Neural progenitor cell (in vitro differentiated cells): ENCODE measurements at regions not wholly inside any gene's neighbourhood (a gene's known extent, or its start where the extent isn't known, plus 50 kb on each side); places are given as distances from the start of the nearest gene placed in this dataset.
A peak's percentile ranks its signal among the peaks of the same experiment; 100 is the strongest.

Source experiments
- DNase-seq: peaks from one replicate; pipeline ENCODE4 v3.0.0-alpha.2; 2016; ENCODE audit warnings: low spot score
- H2AFZ ChIP-seq: fragments of 200-600 bp; sonication (generic); replicated peaks from 2 replicates; pipeline ENCODE4 v1.6.1; 2016; ENCODE audit warnings: antibody characterized with exemption
- H3F3A ChIP-seq: fragments of 200-600 bp; sonication (generic); 2 replicates; pipeline ENCODE4 v1.6.1; 2016; ENCODE audit warnings: antibody characterized with exemption, low read depth
- H3K27ac ChIP-seq: fragments of 200-600 bp; sonication (generic); 2 replicates; pipeline ENCODE4 v1.5.1; 2016; ENCODE audit warnings: mild to moderate bottlenecking
- H3K27me3 ChIP-seq: fragments of 200-600 bp; sonication (generic); 2 replicates; pipeline ENCODE4 v1.6.1; 2016; ENCODE audit warnings: mild to moderate bottlenecking, moderate library complexity
- H3K36me3 ChIP-seq: fragments of 200-600 bp; sonication (generic); 2 replicates; pipeline ENCODE4 v1.5.1; 2016
- H3K4me1 ChIP-seq: fragments of 200-600 bp; sonication (generic); 2 replicates; pipeline ENCODE4 v1.6.1; 2016; ENCODE audit warnings: mixed run types
- H3K4me2 ChIP-seq: fragments of 200-600 bp; sonication (generic); 2 replicates; pipeline ENCODE4 v1.6.1; 2016
- H3K4me3 ChIP-seq: fragments of 200-600 bp; sonication (generic); 2 replicates; pipeline ENCODE4 v1.5.1; 2016
- H3K79me2 ChIP-seq: fragments of 200-600 bp; sonication (generic); 2 replicates; pipeline ENCODE4 v1.6.1; 2016; ENCODE audit warnings: low read depth
- H3K9ac ChIP-seq: fragments of 200-600 bp; sonication (generic); 2 replicates; pipeline ENCODE4 v1.6.1; 2016
- H3K9me3 ChIP-seq: fragments of 200-600 bp; sonication (generic); 2 replicates; pipeline ENCODE4 v1.5.1; 2016; ENCODE audit warnings: low read depth
- H4K20me1 ChIP-seq: fragments of 200-600 bp; sonication (generic); 2 replicates; pipeline ENCODE4 v1.6.1; 2016; ENCODE audit warnings: low read depth
- H3K27ac Mint-ChIP-seq: 3 replicates; pipeline ENCODE4 v1.8.0; 2021; ENCODE audit warnings: mixed read lengths
- H3K27me3 Mint-ChIP-seq: 2 replicates; pipeline ENCODE4 v1.8.0; 2022; ENCODE audit warnings: low read depth, mild to moderate bottlenecking, inconsistent platforms, moderate library complexity, mixed read lengths; ENCODE audit not compliant: insufficient read depth
- H3K36me3 Mint-ChIP-seq: 3 replicates; pipeline ENCODE4 v1.8.0; 2021; ENCODE audit warnings: mixed read lengths
- H3K4me1 Mint-ChIP-seq: 3 replicates; pipeline ENCODE4 v1.8.0; 2021; ENCODE audit warnings: mixed read lengths
- H3K4me3 Mint-ChIP-seq: 3 replicates; pipeline ENCODE4 v1.8.0; 2021; ENCODE audit warnings: mild to moderate bottlenecking, moderate library complexity, mixed read lengths
- H3K9me3 Mint-ChIP-seq: 3 replicates; pipeline ENCODE4 v1.8.0; 2020; ENCODE audit warnings: mixed read lengths
- EZH2 ChIP-seq: fragments of 200-600 bp; sonication (generic); IDR thresholded peaks from 2 replicates; pipeline ENCODE4 v1.6.1; 2017; ENCODE audit warnings: antibody characterized with exemption, mild to moderate bottlenecking, moderate library complexity
- EZH2phosphoT487 ChIP-seq: fragments of 200-600 bp; sonication (generic); IDR thresholded peaks from 2 replicates; pipeline ENCODE4 v1.6.1; 2017; ENCODE audit warnings: antibody characterized with exemption
- TF ChIP-seq, protein P1 (sequence below): fragments of 200-600 bp; sonication (generic); IDR thresholded peaks from 2 replicates; pipeline ENCODE4 v1.5.1; 2017; ENCODE audit warnings: antibody characterized with exemption, mild to moderate bottlenecking

DNA sequence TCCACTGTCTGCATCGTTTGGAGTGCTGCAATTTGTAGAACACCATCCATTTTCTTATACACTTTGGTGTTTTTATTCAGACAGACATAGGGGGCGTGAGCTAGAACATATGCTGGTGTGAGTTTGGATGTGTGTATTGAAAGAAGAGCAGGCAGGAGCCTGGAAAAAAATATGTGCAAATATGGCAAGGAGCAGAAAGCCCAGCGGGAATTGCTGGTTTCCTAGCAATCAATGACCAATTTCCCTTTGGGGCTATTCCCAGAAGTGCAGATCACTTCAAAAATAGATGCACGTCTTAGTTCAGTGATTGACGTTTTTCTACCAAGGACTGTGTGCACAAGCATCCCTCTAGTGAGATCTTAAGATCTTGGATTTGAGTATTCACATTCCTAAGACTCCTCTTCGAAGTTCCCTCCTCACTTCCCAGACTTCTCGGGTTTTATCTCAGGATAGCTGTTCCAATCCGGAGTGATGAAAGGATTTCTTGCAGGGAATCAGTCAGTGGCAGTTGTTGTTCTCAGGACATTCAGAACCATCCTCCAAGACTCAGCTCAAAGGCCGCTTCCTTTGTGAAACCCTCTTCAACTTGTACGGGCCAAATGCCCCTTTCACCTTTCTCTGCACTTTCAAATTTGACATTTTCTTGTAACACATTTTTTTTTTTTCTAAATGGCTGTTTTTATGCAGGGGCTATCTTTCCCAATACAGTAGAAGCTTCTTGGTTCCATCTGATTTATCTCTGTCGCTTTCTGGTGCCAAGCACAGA lies 268.7 kb upstream of the ASIC2 start:
- H3K27me3 ChIP-seq, result no peaks in the 10 kb centered on the region
- H3K9ac ChIP-seq, result no peak overlapping the region
- no peaks in the 10 kb centered on the region for H3K79me2 ChIP-seq
- H3K36me3 ChIP-seq, result no peaks in the 10 kb centered on the region
- TF ChIP-seq, protein P1, sequence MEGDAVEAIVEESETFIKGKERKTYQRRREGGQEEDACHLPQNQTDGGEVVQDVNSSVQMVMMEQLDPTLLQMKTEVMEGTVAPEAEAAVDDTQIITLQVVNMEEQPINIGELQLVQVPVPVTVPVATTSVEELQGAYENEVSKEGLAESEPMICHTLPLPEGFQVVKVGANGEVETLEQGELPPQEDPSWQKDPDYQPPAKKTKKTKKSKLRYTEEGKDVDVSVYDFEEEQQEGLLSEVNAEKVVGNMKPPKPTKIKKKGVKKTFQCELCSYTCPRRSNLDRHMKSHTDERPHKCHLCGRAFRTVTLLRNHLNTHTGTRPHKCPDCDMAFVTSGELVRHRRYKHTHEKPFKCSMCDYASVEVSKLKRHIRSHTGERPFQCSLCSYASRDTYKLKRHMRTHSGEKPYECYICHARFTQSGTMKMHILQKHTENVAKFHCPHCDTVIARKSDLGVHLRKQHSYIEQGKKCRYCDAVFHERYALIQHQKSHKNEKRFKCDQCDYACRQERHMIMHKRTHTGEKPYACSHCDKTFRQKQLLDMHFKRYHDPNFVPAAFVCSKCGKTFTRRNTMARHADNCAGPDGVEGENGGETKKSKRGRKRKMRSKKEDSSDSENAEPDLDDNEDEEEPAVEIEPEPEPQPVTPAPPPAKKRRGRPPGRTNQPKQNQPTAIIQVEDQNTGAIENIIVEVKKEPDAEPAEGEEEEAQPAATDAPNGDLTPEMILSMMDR, result no peak
- TF ChIP-seq EZH2phosphoT487, result no peak
- TF ChIP-seq EZH2, result no peak
- no peaks in the 10 kb centered on the region for H3K9me3 ChIP-seq
- no peaks in the 10 kb centered on the region for H4K20me1 ChIP-seq
- Mint-ChIP-seq H3K4me3 (no peak overlapping the region), H3K4me1 (peaks cover 3% of the 10 kb centered on the region), H3K36me3 (no peaks in the 10 kb centered on the region), H3K27me3 (peaks cover 5% of the 10 kb centered on the region), H3K9me3 (peaks cover 10% of the 10 kb centered on the region), H3K27ac (no peak overlapping the region)
- no peak overlapping the region for H3K4me3 ChIP-seq
- no peak overlapping the region for H3K27ac ChIP-seq
- no peaks in the 10 kb centered on the region for H3K4me1 ChIP-seq
- H3F3A ChIP-seq, result no peaks in the 10 kb centered on the region
- H2AFZ ChIP-seq, result no peak overlapping the region
- no peak for DNase-seq
- no peak overlapping the region for H3K4me2 ChIP-seq

DNA sequence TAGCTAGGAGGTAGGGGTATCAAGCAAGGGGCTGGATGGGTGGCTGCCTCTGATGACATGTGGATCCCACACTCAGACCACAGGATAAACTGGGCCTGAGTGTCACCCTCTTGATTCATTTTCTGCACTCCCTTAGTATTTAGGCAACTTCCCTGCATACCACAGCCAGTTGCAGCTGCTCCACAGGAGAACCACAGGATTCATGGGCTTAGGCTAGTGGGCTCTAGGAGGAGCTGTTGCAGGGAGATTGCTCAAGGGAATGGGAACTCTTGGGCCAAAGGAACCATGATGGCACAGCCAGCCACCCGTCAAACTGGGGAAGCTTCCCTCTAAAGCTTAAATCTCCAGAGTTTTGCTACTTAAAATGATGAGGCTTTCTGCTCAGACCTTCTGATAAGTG lies 269.7 kb upstream of the ASIC2 start:
- peak; percentile 26 for DNase-seq
- no peaks in the 10 kb centered on the region for H3K79me2 ChIP-seq
- H3K27ac ChIP-seq, result no peak overlapping the region
- Mint-ChIP-seq H3K4me1 (peaks cover 3% of the 10 kb centered on the region), H3K36me3 (no peaks in the 10 kb centered on the region), H3K4me3 (no peak overlapping the region), H3K27ac (no peak overlapping the region), H3K9me3 (peaks cover 8% of the 10 kb centered on the region), H3K27me3 (peaks cover 5% of the 10 kb centered on the region)
- no peak overlapping the region for H3K9ac ChIP-seq
- H2AFZ ChIP-seq, result no peak overlapping the region
- no peaks in the 10 kb centered on the region for H4K20me1 ChIP-seq
- H3K9me3 ChIP-seq, result no peaks in the 10 kb centered on the region
- H3K4me3 ChIP-seq, result no peak overlapping the region
- H3K27me3 ChIP-seq, result no peaks in the 10 kb centered on the region
- no peaks in the 10 kb centered on the region for H3F3A ChIP-seq
- H3K4me1 ChIP-seq, result no peaks in the 10 kb centered on the region
- no peak overlapping the region for H3K4me2 ChIP-seq
- no peaks in the 10 kb centered on the region for H3K36me3 ChIP-seq
- TF ChIP-seq EZH2 (no peak), EZH2phosphoT487 (no peak)
- TF ChIP-seq, protein P1, result peak; percentile 29

DNA sequence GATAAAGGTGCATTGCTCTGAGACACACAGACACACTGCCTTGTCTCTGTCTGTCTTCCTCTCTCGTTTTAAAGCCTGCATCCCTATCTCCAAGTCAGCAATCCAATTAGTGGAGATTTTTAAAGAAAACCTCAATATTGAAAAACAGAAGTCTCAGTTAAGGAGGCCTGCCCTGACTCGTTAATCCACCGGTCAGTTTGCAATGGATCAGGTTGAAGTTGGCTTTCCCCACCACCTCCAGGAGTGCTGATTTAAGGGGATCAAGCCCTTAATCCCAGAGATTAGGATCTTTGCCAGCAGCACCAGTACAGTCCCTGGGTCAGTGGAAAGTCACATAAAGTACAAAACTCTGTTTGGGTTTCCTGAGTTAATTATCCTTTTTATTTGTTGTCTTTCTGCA lies 271.1 kb upstream of the ASIC2 start:
- Histone ChIP-seq H4K20me1 (no peaks in the 10 kb centered on the region), H3K27ac (no peak overlapping the region), H3F3A (no peaks in the 10 kb centered on the region), H3K9me3 (no peaks in the 10 kb centered on the region), H3K4me1 (no peaks in the 10 kb centered on the region), H3K79me2 (no peaks in the 10 kb centered on the region), H3K4me3 (no peak overlapping the region), H3K9ac (no peak overlapping the region), H3K36me3 (no peaks in the 10 kb centered on the region), H3K27me3 (no peaks in the 10 kb centered on the region), H2AFZ (no peak overlapping the region), H3K4me2 (no peak overlapping the region)
- Mint-ChIP-seq H3K27me3 (peaks cover 5% of the 10 kb centered on the region), H3K4me3 (no peak overlapping the region), H3K4me1 (peaks cover 3% of the 10 kb centered on the region), H3K27ac (no peak overlapping the region), H3K9me3 (peaks cover 3% of the 10 kb centered on the region), H3K36me3 (no peaks in the 10 kb centered on the region)
- DNase-seq, result no peak
- TF ChIP-seq, protein P1, result no peak
- TF ChIP-seq EZH2, result no peak
- TF ChIP-seq EZH2phosphoT487, result no peak
